LoVo (cell line): ENCODE measurements at regions not wholly inside any gene's neighbourhood (a gene's known extent, or its start where the extent isn't known, plus 50 kb on each side); places are given as distances from the start of the nearest gene placed in this dataset.

Experiments used
- DNase-seq: peaks from one replicate; pipeline ENCODE4 v3.0.0-alpha.2; 2016; ENCODE audit warnings: low spot score

DNA sequence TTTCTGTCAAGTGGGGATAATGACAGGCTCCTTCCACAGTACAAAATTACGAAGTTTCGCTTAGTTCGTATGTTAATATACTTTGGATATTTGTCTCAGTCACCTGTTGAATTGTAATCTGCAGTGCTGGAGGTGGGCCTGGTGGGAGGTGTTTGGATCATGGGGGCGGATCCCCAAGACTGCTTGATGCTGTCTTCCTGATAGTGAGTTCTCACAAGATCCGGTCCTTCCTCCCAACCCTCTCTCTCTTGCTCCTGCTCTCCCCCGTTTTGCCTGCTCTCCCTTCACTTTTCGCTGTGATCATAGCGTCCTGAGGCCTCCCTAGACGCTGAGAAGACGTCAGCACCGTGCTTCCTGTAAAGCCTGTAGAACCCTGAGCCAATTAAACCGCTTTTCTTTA lies 97.1 kb upstream of the EPB41L3 start:
- no peak for DNase-seq

DNA sequence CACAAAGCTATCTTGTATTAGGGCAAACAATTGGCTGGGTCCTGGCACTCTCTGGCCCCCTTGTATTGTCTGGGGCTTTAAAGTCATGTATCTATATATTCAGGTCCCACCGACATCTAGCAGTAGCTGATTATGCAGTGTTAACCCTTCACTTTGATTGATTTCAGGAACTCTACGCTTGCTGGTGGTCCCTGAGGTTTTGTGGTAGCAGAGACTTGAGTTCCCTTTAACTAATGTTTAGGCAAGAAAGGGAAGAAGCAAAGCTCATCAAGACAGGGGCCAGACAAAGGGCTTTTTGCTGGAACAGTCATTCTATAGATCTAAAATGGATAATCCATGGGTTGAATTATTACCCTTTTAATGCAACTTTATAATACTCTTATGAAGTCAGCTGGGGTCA lies 95.3 kb upstream of the EPB41L3 start:
- DNase-seq: no peak

DNA sequence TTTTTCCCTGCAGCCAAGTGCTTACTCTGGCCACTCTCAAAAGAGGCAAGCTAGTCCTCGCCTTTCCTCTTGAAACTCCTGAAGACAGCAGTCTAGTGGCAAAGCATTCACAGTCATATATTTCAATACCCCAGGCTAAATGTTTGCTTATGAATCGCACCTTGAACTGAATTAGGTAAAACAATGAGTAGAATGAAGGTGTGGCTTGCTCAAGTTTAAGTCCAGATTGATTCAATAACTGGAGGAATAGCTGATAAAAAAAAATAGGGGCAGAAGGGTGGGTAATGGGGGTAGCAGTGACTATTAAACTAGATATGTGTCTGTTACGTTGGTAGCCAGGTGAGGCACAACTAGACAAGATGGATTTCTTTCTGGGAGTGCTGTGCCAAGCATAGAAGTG lies 88.2 kb upstream of the EPB41L3 start:
- DNase-seq: no peak

DNA sequence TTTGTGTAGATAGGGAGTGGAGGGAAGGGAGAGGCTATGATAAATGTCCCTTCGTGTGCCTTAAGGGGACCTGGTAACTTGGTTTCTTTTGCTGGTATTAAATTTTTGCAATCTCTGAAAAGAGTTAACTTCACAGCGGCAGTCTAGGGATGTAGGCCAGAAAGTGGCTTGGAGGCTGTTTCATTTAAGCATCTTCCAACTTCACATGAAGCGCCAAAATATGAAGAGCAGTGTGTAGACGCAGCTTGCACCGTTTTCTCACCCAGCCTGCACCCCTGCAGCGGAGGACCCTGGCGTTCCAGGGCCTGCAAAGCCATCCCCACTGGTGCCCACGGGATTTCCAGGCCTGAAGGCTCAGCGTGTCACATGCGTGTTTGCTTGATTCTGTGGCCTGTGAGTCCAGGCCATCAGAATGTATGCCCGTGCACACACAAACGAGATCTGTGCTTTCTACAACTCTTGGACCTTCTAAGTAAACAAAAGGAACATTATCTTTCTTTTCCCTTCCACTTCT lies 87.2 kb upstream of the EPB41L3 start:
- DNase-seq: no peak

DNA sequence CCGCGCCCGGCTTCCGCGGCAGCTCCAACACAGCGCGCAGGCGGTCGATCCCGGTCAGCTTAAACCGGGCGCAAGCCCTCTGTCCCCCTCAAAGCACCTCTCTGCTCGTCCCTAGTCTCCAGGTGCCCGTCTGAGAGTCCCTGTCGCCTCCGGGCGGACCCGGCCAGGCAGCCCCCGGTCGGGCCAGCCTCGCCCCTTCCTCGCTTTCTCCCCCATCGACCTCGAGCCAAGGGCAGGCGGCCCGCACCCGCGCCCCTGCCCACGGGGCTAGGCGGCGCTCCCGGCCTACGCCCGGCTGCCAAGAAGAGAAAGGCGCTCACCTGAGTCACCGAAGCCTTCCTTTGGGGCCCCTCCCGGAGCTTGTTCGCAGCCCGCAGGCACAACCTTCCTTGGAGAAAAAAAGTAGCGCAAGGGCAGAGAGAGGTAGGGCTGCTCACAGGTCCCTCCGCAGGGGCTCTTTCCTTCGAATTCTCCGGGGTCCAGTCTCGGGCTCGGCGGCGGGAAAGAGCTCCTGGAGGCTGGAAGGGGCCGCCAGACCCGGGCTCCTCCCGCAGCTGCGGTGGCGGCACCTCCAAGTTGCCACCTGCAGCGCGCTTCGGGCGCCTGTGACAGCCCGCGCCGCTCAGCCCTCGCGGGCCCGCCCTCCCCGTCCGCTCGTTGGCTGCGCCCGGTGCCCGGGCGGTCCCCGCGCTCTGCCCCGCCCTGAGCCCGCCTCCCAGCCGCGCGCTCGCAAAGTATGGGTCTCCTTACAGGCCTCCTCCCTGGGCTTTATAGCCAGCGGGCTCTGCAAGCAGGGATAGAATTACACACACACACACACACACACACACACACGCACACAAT lies 86.5 kb upstream of the EPB41L3 start:
- peak; percentile 54 for DNase-seq

DNA sequence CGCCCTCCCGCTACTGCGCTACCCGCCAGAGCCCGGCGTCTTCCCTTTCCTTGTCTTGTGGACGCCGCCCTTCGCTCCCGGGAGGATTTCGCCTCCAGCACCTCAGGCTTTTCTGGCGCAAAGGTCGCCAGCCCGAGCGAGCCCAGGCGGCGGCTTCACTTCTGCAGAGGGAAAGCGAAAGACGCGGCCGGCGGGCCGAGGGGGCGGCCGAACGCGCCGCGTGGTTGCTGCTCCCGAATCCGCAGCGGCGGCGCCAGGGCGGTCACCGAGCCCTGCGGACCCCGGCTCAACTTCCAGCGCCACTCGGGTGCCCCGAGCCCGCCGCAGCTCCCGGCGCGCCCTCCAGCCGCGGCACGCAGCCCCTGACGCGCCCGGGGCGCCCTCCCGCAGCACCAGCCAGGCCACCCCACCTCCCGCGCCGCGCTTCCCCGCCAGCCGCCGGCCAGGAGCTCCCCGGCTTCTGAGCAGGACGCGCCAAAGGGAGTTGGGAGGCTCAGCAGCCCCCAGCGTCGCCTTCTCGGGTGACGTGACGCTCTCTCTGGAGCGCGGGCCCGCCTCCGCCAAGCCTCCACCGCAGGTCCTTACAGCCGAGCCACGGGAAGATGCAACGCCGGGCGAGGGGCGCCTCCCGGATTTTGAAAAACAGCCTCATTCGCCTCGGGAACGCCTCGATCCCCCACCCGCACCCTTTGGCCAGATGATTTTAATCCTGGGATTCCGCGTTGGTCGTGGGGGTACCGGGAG lies 84.9 kb upstream of the EPB41L3 start:
- DNase-seq: peak; percentile 41

DNA sequence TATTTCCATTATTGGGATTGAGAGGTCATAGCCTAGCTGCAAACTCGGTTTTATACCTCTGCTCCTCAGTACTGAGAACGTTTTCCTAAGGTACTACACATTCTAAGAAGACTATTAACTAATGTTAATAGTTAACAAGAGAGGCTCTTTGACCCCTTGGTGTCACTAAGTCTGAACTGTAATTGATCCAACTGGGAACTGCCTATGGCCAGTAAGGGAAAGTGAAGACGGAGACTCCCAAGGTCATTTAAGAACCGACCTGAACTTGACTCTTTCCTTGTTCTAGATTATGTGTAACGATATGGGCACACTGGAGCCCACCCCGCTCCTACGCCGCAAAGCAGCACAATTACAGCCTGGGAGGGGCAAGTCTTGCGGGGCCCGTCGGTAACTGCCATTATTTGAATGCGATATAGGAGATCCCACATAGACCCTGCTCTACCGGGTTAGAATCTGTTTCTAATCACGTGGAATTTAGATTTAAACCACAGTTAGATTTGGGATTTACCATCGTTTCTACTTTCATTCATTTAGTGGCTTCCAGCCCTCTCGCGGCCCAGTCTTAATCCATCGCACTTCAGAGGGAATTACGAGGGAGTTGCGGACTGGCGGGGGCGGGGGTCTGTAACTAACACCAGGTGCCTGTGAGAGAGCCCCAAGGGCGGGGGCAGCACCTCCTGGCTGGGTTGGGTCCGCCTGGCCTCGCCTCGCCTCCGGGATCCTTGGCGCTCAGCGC lies 84.1 kb upstream of the EPB41L3 start:
- no peak for DNase-seq

DNA sequence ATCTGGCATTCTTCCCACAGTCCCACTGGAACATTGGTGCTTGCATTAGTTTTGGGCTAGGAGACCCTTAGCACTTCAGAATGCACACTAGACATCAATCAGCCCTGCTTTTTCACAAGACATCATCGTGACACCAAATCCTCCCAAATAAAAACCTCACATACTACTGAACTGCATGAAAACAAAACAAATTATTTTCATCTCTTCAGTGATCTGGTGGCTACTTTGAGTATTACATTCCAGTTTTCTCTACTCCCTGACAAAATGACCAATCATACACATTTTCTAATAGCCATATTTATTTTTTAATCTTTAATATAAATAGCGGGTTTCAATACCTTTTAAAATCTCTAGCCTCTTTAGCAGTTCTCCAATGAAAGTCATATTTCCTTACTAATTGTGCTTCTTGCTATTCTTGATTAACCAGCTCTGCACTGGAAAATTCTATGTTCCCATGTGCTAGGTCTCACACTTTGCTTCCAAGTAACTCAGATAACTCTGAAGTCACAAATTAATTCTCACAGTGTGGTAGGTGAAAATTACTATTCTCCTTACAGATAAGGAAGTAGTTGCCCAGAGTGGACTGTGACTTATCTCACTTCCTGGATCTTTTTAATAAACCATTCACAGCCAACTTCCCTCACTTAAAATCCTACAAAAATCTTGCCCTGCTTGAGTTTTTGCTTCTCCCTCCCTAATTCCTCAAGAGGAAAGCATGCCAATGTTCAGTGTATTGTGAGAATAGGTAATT lies 82.5 kb upstream of the EPB41L3 start:
- no peak for DNase-seq

DNA sequence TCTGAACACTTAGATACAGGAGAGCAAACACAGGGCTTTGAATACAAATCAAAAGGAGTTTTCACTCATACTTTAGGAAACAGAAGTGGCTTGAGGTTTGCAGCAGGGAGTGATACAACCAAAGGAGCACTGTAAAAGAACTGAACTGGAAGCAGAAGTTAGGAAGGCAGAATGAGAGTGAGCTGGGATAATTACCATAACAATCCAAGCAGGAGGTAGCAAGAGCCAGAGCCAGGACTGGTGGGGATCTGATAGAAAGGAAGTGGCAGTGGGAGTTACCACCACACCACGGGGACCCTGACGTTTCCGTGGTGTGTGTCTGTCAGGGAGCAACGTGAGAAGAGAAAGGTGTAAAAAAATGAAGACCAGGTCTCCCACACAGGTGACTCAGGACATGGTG lies 81.3 kb upstream of the EPB41L3 start:
- DNase-seq: no peak

DNA sequence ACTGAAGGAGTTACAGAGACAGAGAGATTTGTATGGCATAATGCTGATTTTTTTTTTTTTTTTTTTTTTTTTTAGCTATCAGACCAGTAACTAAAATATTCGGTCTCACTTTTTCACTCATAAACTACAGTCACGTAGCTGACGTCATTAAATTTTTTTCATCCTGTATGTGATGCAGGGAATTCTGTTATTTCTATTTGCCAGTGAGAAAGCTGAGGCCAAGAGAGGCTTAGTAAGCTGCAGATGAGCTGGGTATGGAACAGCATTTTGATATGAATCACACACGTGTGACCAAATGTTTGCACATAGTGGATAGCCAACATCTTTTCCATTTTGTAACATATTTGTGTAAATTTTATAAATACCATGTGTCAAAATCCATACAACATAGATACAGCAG lies 79.1 kb upstream of the EPB41L3 start:
- no peak for DNase-seq

DNA sequence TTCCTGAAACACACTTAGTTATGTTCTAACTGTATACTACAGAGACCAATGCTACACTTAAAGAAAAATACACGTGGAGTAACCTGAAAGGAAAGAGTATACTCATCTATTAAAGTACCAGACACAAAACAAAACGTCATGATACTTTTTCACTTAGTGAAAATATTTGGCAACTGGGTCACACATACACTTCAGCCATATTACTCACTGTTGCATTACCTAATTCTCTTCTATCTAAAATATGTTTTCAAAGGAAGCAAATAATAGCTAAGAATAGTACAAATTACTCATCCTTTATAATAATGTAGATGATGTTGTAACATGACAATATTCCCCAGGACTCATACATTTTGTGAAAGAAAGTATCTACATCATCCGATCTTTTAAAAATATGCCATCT lies 76.5 kb upstream of the EPB41L3 start:
- DNase-seq: no peak

DNA sequence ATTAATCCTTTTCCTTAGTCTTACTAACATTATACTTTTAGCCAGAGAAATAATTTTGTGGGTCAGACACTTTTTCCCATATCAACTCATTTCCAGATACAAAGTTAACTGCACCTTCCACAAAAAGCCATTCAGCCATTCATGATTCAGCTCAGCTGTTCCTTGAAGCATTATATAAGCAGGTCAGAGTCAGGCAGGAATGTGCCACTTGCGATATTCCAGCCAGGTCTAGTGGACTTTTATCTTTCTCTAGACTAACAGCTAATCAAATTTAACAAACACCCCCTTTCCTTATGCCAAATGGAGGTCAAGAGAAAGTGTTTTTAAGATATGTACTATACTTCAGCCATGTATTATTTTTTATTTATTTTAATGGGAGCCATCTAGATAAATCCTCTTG lies 75.6 kb upstream of the EPB41L3 start:
- no peak for DNase-seq

DNA sequence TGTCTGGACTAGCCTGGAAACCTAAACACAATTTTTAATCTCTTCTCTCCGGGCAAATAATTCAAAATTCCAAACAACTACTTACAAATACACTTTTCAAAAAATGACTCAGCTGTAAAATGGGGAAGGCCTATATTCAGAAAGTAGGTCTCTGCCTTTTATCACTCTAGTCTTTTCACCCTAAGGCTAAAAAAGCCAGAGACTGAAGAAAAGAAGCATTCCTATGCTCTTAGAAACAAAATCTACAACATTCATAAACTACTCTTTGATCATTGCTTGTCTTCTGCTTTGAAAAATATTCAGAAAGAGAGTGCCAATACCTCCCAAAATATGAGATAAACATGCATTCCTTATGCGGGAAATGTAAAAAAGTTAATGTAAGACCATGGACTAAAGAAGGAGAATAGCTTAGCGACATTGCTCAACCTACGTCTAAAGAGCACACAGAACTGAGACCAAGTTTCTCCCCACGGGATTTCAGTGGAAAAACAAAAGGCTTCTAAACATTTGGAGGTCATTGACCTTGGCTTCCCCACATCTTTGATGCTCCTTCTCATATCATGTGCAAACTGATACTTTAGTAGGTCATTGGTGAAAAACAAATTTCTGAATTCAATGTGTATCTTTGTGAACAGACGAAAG lies 74.4 kb upstream of the EPB41L3 start:
- DNase-seq: no peak

DNA sequence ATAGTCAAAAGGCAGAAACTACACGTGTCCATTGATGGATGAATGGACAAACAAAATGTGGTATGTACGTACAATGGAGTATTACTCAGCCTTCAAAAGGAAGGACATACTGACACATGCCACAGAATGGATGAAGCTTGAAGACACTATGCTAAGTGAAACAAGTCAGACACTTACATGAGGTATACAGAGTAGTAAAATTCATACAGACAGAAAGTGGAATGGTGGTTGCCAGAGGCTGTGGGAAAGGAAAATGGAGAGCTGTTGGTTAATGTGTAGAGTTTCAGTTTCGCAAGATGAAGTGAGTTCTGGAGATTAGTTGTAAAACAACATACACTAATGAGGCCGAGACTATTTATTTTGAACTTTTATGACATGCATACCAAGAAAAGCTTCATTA lies 67.4 kb upstream of the EPB41L3 start:
- no peak for DNase-seq

DNA sequence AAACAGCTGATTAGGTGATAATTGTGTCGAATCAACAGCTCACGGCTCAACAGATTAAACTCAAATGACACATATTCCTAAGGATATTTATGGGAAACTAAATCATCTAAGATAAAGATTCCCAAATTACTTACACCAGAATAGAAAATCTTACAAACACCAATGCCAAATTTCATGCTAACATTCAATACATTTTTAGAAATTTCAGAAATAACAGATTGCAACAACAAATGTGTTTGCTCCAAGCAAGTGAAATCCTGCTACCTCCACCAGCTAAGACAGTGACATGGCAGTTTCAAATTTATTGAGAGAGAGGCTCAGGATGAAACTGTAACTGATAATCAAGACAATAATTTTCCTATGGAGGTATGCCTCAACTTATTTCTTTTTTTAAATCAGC lies 65.0 kb upstream of the EPB41L3 start:
- no peak for DNase-seq

DNA sequence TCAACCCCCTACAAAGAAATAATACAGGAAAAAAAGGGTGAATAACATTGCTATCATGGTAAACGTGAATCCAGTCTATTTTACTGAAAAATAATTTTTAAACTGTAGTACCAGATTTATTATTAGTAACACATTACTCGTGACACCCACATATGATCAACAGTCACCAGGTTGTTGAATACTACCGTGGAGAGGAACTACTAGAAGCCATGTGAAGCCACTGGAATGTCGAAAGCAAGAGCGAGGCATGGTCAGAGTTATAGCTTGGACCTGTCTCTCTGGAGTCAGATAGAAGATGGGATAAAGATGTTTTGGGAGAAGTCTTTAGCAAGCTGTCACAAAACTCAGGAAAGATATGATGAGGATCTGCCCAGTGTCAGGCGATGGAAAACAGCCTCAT lies 63.2 kb upstream of the EPB41L3 start:
- DNase-seq: no peak

DNA sequence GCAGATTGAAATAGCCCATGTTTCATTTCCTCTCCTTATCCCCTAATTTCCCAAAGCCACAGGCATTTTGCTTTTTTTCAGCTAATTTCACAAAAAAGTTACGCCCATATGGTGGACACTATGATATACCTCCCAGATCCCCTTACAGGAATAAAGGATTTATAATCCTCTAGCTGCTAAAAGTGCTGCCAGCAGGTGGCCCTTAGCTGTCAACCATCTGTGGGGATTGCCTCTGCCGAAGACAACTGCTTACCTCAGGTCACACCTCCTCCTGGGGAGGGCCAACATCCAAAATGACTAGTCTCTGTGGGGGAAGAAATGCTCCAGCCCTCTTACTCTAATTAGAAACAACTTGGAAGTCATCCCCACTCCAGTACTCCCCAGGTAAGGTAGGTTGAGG lies 61.0 kb upstream of the EPB41L3 start:
- DNase-seq: no peak

DNA sequence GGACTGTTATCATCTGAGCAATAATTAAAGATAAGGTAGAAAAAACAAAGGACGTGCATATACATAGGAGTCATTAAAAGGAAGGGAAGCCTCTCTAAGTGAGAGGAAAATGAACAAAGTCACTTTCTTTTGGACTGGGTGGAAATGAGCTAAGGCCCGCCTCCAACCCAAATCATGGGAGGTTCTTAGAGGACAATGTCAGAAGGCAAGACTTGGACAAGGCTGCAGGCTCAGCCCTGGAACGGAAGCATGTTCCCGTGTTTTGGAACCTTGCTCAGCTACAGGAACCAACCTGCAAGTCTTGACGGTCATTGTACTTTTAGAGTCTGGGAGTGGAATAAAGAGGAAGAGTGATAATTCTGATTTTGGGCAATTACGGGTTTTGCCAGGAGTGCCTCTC lies 59.4 kb upstream of the EPB41L3 start:
- no peak for DNase-seq

DNA sequence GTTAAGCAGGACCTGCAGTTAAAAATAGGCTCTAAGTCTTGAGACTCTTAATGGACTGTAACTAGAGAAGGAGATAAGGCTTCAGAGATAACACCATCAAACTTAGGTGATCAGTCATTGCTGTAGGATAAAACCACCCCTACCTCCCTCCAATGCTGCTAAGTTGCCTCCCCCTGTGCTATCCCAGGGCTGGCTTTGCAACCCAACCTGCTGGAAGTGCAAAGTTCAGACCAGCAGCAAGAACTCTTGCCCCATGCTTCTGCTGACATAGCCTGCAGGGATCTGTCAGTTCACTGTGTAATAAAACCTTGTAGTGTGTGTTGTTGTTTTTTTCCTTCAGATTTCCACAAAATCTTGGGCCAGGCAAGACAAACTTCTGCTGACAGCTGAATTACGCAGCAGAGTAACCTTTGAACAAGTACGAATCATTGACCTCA lies 57.4 kb upstream of the EPB41L3 start:
- DNase-seq: no peak

DNA sequence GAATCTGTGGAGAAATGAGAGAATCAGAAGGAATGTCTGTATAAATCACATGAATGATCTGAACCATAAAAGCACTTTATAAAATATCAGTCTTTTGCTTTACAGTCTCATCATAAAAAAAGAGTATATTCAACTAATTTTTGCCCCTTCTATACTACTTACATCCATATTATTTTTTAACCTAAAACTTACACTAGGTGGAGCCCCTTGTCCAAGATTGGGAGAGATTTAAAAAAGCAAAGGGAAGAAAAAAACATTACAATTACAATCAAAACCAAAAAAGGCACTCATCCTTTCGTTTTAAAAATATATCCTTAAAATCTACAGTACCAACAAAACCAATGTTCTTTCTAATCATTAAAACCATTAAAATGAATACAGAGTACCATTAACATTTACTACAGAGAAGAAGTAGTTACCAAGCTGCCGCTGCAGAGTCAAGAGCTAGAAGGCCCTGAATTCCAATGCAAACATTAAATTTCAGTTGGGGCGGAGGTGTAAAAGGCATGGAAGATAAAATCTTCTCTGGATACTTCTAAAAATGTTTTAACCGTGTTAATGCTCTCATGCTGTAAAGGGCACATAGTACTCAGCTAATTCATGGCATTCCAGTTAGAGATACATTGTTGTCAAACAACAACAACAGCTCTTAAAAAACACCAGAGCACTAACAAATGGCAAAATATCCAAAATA lies 56.7 kb upstream of the EPB41L3 start:
- peak; percentile 11 for DNase-seq

DNA sequence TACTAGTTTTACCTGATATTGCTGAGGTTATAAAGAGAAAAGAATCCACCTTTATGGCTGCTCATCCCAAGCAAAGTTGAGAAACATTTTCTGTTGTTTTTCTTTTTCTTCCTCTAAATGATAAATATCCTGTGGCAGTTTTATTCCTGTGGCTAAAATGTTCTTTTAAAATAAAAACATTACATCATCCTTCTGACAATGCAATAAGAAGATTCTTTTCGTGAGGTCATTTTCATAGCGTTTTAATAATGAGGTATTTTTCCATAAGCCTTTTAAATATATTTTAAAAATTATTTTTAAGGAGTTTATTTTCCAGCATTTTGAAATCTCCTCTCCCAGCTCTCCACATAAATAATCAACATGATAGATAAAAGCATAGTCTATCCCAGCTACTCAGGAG lies 52.8 kb upstream of the EPB41L3 start:
- no peak for DNase-seq
